Muscle layer of duodenum (tissue), 2 donors: ENCODE measurements at regions not wholly inside any gene's neighbourhood (a gene's known extent, or its start where the extent isn't known, plus 50 kb on each side); places are given as distances from the start of the nearest gene placed in this dataset.

ENCODE experiments used
- H3K27ac ChIP-seq: one replicate; pipeline ENCODE4 v1.7.0; 2013; ENCODE audit warnings: mild to moderate bottlenecking, low read length
- H3K27me3 ChIP-seq: one replicate; pipeline ENCODE4 v1.7.0; 2013; ENCODE audit warnings: low read depth, mild to moderate bottlenecking, control low read depth, low read length
- H3K36me3 ChIP-seq, 2 donors: one replicate each; pipeline ENCODE4 v1.7.0; 2013; ENCODE audit warnings: low read length in 2 of 2, control low read depth in 1 of 2, mild to moderate bottlenecking in 1 of 2; ENCODE audit not compliant: insufficient read depth in 2 of 2, control insufficient read depth in 1 of 2
- H3K4me1 ChIP-seq, 2 donors: one replicate each; pipeline ENCODE4 v1.7.0; 2013; ENCODE audit warnings: low read length in 2 of 2, mild to moderate bottlenecking in 2 of 2, control low read depth in 1 of 2, moderate library complexity in 1 of 2; ENCODE audit not compliant: insufficient read depth in 2 of 2, control insufficient read depth in 1 of 2
- H3K4me3 ChIP-seq, 2 donors: one replicate each; pipeline ENCODE4 v1.7.0; 2013; ENCODE audit warnings: low read length in 2 of 2, low read depth in 1 of 2, mild to moderate bottlenecking in 1 of 2
- H3K9me3 ChIP-seq, 2 donors: one replicate each; pipeline ENCODE4 v1.7.0; 2013; ENCODE audit warnings: low read length in 2 of 2, control low read depth in 1 of 2, mild to moderate bottlenecking in 1 of 2; ENCODE audit not compliant: control insufficient read depth in 1 of 2
- donor health status: healthy.

GRCh38 chr4:138925495-138925894, 90.1 kb upstream of the NOCT start:
- H3K36me3 ChIP-seq = no peaks in the 10 kb centered on the region
- no peaks in the 10 kb centered on the region for H3K4me1 ChIP-seq
- no peaks in the 10 kb centered on the region for H3K9me3 ChIP-seq
- H3K4me3 ChIP-seq = no peak overlapping the region
- H3K27ac ChIP-seq = no peak overlapping the region
- H3K27me3 ChIP-seq = no peaks in the 10 kb centered on the region

- no peak overlapping the region for H3K4me3 ChIP-seq
- no peak overlapping the region for H3K27ac ChIP-seq
- no peaks in the 10 kb centered on the region for H3K4me1 ChIP-seq
- no peaks in the 10 kb centered on the region for H3K27me3 ChIP-seq
- H3K9me3 ChIP-seq = no peaks in the 10 kb centered on the region
- H3K36me3 ChIP-seq = no peaks in the 10 kb centered on the region
Measured at GRCh38 chr4:138919094-138919936, 96.3 kb upstream of the NOCT start.

GRCh38 chr4:138918169-138918869, 97.3 kb upstream of the NOCT start:
- Histone ChIP-seq H3K27me3 (no peaks in the 10 kb centered on the region), H3K27ac (no peak overlapping the region), H3K36me3 (no peaks in the 10 kb centered on the region), H3K4me1 (no peaks in the 10 kb centered on the region), H3K4me3 (no peak overlapping the region), H3K9me3 (no peaks in the 10 kb centered on the region)

GRCh38 chr4:138916763-138917162, 98.8 kb upstream of the NOCT start:
- H3K27ac ChIP-seq = no peak overlapping the region
- no peaks in the 10 kb centered on the region for H3K9me3 ChIP-seq
- H3K36me3 ChIP-seq = no peaks in the 10 kb centered on the region
- no peaks in the 10 kb centered on the region for H3K4me1 ChIP-seq
- H3K4me3 ChIP-seq = no peak overlapping the region
- H3K27me3 ChIP-seq = no peaks in the 10 kb centered on the region

- Histone ChIP-seq H3K27ac (no peak overlapping the region), H3K4me1 (peaks cover 0 to 9% of the 10 kb centered on the region in 2 donors), H3K27me3 (no peaks in the 10 kb centered on the region), H3K4me3 (no peak overlapping the region), H3K36me3 (no peaks in the 10 kb centered on the region), H3K9me3 (no peaks in the 10 kb centered on the region)
Measured at GRCh38 chr4:138915756-138916155, 99.8 kb upstream of the NOCT start.

- H3K36me3 ChIP-seq = no peaks in the 10 kb centered on the region
- H3K9me3 ChIP-seq = no peaks in the 10 kb centered on the region
Measured at GRCh38 chr4:138912704-138913340, 102.8 kb upstream of the NOCT start.

GRCh38 chr4:138911909-138912703, 103.5 kb upstream of the NOCT start:
- Histone ChIP-seq H3K4me1 (peaks cover 0 to 17% of the 10 kb centered on the region in 2 donors), H3K4me3 (no peak overlapping the region), H3K27me3 (no peaks in the 10 kb centered on the region), H3K9me3 (no peaks in the 10 kb centered on the region), H3K36me3 (no peaks in the 10 kb centered on the region), H3K27ac (peak overlapping the region; percentile 43)

More at GRCh38 chr4:138912704-138913340, 102.8 kb upstream of the NOCT start:
- Histone ChIP-seq H3K4me3 (no peak overlapping the region), H3K4me1 (peaks cover 0 to 17% of the 10 kb centered on the region in 2 donors), H3K27me3 (no peaks in the 10 kb centered on the region), H3K27ac (no peak overlapping the region)

GRCh38 chr4:138910914-138911336, 104.7 kb upstream of the NOCT start:
- H3K27ac ChIP-seq = peak overlapping the region; percentile 52
- H3K4me1 ChIP-seq = peaks cover 0 to 17% of the 10 kb centered on the region in 2 donors
- H3K27me3 ChIP-seq = no peaks in the 10 kb centered on the region
- H3K9me3 ChIP-seq = no peaks in the 10 kb centered on the region
- no peaks in the 10 kb centered on the region for H3K36me3 ChIP-seq
- H3K4me3 ChIP-seq = no peak overlapping the region

GRCh38 chr4:138910195-138910913, 105.2 kb upstream of the NOCT start:
- Histone ChIP-seq H3K27me3 (no peaks in the 10 kb centered on the region), H3K4me3 (no peak overlapping the region), H3K36me3 (no peaks in the 10 kb centered on the region), H3K27ac (peak overlapping the region; percentile 52), H3K9me3 (no peaks in the 10 kb centered on the region), H3K4me1 (peaks cover 0 to 17% of the 10 kb centered on the region in 2 donors)

- no peaks in the 10 kb centered on the region for H3K27me3 ChIP-seq
- peaks cover 0 to 17% of the 10 kb centered on the region in 2 donors for H3K4me1 ChIP-seq
- H3K36me3 ChIP-seq = no peaks in the 10 kb centered on the region
- H3K9me3 ChIP-seq = no peaks in the 10 kb centered on the region
- H3K4me3 ChIP-seq = no peak overlapping the region
- no peak overlapping the region for H3K27ac ChIP-seq
Measured at GRCh38 chr4:138909587-138909986, 106.0 kb upstream of the NOCT start.
